ENCODE measurements at regions not wholly inside any gene's neighbourhood (a gene's known extent, or its start where the extent isn't known, plus 50 kb on each side); places are given as distances from the start of the nearest gene placed in this dataset.
A peak's percentile ranks its signal among the peaks of the same experiment; 100 is the strongest.
"Not testable (repeated sequence)": the region's sequence is repeated elsewhere in the genome, so short reads cannot be mapped to it uniquely, and the experiment has no call there.

DNA sequence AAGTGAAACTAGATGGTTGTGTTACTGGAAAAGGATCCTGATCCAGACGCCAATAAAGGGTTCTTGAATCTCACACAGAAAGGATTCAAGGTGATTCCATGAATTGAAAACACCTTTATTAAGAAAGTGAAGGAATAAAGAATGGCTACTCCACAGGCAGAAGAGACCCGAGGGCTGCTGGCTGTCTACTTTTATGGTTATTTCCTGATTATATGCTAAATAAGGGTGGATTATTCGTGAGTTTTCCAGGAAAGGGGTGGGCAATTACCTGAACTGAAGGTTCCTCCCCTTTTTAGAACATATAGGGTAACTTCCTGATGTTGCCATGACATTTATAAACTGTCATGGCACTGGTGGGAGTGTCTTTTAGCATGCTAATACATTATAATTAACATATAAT, 50.9 kb upstream of the WARS2 start:
- no peak for DNase-seq (ENCODE audit: low read depth)

DNA sequence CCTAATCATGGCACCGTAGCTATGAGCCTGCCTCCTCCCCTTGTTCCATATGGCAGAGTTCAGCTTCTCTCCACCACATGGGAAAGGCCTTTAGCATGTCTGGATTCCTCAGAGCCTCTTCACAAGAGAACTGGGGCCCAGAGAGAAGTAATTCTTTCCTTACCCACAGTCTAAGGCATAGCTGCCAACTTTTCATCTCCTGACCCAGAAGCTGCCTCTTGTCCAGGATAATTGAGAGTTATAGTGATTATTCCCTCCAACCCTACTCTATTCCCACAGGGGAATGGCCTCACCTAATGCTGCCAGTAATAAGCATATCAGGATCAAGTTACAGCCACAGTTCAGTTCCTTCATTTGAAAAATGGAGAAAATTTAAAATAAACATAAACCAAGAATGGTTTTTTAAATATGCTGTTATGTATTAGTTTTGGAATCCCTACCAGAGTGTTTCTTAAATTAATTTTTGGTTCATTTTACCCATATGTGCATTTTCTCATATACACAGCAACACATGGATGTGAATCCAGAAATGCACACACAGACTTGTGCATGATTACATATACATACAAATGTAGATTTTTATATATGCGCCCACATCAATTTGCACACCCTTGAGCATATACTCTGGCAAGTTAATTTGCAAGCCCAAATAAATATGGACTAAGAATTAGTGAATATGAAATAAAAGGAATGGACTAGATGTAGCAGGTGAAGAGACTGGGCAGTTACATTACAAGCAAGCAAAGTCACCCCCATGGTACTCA, 63.9 kb upstream of the WARS2 start:
- DNase-seq (ENCODE audit: low read depth) = no peak

DNA sequence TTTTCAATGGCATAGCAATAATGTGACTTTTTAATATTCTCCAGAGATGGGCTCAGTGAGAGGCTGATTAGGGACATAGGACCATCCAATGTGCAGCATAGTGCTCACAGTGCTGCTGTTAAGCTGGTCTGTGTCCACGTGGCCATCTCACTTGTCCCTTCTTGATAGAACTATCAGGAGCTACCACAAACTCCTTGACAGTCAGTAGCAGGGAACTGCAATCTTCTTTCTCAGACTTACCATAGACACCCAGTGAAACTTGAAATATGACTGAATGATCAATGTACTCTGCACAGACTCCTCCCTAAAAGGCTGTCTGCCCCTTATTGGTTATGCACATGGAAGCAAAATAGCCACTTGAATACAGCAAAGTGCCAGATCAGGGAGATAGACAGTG, 64.5 kb upstream of the WARS2 start:
- DNase-seq (ENCODE audit: low read depth) = no peak

- no peak for DNase-seq (ENCODE audit: low read depth)
Measured at GRCh38 chr1:119209061-119209460, 68.6 kb upstream of the WARS2 start.

DNA sequence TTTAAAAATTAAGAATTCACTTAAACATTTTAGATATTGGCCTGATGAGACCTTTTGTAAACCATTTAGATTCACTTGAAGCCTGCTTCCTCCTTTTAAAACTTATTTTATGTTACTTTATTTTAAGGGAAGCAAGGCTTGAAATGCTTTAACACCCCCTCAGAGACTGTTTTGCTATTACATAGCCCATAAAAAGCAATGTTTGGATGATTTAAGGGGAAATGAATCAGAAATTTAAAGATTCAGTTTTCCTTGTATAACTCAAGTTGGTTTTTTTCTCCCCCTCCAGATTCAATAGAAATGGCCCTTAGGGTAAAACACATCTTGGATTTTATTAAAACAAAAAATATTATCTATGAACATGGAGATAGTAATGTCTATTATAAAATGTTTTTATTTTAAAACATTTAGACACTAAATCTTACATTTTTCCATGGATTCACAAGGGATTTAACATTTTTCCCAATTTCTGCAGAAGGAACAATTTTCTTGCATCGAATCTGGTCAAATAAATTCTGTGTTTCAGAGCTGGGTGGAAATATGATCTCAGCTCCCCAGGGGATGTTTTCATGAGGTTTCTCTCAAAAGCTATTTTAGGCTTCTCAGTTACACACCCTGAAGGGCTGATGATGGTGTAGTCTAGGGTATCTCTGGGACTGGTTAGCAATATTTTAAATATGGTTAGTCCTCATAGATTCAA, 69.3 kb upstream of the WARS2 start:
- no peak for DNase-seq (ENCODE audit: low read depth)

DNA sequence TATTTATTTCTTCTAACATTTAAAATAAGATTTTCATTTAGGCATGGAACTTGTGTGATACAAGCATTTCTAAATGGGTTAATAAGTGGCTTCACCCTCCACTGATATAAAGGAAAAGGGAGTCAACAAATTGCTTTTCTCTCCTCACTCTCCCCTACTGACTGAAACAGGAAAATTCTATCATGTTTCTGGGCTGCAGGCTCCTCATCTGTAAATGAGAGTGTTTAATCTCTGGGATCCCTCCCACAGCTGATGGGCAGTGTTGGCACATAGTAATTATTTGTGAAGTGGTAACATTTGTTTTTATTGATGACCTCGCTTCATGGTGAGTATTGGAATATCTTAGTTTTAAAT, 69.8 kb upstream of the WARS2 start:
- DNase-seq (ENCODE audit: low read depth) = no peak

- not testable (repeated sequence) for DNase-seq (ENCODE audit: low read depth)
Measured at GRCh38 chr1:119213213-119213612, 72.8 kb upstream of the WARS2 start.

- DNase-seq (ENCODE audit: low read depth) = not testable (repeated sequence)
Measured at GRCh38 chr1:119214961-119215360, 74.5 kb upstream of the WARS2 start.

- DNase-seq (ENCODE audit: low read depth) = no peak
Measured at GRCh38 chr1:119217309-119217828, 76.9 kb upstream of the WARS2 start.

GRCh38 chr1:119219711-119220110, 79.3 kb upstream of the WARS2 start:
- no peak for DNase-seq (ENCODE audit: low read depth)

- DNase-seq (ENCODE audit: low read depth) = peak; percentile 56
Measured at GRCh38 chr1:119220991-119221390, 80.5 kb upstream of the WARS2 start.

DNA sequence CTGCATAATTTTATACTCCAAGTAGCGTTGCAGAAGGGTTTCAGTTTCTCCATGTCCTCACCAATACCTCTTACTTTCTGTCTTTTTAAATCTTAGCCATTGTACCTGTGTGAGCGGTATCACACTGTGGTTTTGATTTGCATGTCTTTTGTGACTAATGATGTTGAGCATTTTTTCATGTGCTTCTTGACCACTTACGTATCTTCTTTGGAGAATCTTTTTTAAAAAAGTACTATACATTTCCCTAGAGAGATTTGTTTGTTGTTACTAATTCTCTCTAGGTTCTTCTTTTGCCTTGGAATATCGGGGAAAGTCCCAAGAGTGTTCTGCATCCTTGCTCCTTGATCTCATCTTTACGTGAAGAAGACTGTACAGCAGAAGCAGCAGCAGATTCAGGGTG, 81.8 kb upstream of the WARS2 start:
- no peak for DNase-seq (ENCODE audit: low read depth)

- DNase-seq (ENCODE audit: low read depth) = no peak
Measured at GRCh38 chr1:119225265-119225664, 84.8 kb upstream of the WARS2 start.

- no peak for DNase-seq (ENCODE audit: low read depth)
Measured at GRCh38 chr1:119225831-119226230, 85.4 kb upstream of the WARS2 start.

DNA sequence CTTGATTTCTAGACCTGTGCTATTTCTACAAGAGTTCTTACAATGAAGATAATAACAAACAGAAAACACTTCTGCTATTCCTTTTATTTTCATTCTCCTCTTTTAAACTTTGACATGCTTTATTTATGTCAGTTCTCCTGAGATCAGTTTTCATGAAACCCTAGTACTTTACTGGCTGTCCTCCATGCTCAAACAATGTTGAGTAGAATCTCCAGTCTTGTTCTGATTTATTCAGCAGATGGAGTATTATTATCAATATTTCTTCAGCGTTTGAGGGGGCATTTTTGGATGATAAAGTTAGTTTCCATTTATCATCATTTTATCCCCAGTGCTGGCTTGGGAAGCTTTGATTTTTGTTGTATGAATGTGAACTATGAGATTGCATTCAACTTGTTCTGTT, 85.9 kb upstream of the WARS2 start:
- no peak for DNase-seq (ENCODE audit: low read depth)

GRCh38 chr1:119226913-119227312, 86.5 kb upstream of the WARS2 start:
- no peak for DNase-seq (ENCODE audit: low read depth)

DNA sequence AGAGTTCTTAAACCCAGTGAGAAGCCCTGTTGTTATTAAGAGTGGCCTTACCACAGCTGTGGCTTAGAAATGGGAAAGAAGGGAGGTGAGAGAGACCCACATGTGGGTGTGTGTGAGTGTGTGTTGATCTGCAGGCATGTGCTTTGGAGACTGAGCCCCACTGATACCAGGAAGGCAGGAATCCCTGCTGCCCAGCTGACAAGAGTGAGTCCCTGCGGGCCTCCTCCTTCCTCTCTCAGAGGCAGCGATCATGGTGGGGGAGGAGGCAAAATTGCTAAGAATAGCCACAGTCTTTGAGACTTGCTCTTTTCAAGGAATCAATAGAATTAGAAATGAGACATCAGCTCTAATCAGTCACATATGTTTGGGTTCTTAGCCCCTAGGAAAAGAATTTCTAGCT, 87.0 kb upstream of the WARS2 start:
- DNase-seq (ENCODE audit: low read depth) = no peak

DNA sequence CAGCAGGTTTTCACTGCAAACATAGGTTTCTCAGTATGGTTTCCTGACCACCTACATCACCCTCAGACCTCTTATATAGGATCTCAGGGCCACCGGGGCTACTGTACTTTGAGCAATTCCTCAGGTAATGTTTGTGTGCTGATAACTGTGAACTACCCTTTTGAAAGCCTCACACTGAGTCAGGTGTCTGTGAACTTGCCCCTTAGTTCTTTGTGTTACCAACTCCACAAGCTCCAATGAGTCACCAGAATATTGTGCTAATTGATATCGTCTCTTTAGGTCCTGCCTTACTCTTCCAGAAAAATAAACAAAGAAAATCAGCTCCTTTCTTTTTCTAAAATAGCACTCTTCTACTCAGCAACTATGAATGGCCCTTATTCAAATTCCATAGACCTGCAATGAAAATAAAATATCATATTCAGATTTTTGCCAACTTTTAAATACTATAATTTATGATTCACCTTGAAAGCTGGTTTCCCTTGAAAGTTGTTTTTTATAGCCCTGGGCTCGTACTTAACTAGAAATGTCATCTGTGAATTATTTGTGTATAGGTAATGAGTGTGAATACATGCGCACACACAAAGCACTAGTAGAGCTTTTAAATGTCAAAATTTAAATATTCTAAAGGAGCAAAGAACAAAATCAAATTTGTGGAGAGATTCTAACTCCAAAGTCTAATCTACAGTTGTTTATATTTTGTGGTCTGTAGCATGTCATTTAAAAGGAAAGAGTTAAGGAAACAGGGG, 88.1 kb upstream of the WARS2 start:
- DNase-seq (ENCODE audit: low read depth) = no peak

DNA sequence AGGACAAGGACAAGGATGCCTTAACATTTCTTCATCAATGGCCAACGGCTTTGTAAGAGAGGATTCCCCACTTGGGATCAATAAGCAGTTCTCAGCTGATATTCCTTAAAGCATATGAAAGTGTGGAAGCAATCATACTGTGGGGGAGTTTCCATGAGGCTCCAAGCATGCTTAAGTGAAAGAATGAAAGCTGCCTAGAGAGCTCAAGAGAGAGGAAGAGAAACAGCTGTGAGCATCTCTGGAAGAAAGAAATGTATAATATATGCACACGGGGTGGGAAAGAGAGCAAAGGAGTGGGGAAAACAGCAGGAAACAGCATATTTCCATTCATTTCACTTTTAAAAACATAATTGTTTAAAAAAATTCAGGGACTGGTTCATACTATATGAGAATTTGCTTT, 94.7 kb upstream of the WARS2 start:
- DNase-seq (ENCODE audit: low read depth) = no peak

DNA sequence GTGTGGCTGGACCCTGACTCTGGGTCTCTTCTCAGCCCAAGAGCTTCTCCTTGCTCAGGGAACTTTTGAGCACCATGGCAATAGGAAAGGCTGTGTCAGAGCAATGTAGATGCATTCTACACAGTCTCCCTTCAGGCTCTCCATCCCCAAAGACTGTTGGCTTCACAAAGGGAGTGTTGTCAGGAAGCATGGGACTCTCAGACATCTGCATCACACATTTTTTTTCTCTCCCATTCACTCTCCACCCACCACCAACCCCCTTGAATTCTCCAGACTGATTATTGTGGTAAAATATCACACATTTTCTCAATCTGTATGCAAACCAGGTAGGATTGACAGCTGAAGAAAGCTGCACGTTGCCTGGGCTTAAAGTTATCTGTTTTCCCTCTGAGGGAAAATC, 105.4 kb upstream of the WARS2 start:
- no peak for DNase-seq (ENCODE audit: low read depth)

GRCh38 chr1:119249283-119249682, 108.8 kb upstream of the WARS2 start:
- DNase-seq (ENCODE audit: low read depth) = no peak

DNA sequence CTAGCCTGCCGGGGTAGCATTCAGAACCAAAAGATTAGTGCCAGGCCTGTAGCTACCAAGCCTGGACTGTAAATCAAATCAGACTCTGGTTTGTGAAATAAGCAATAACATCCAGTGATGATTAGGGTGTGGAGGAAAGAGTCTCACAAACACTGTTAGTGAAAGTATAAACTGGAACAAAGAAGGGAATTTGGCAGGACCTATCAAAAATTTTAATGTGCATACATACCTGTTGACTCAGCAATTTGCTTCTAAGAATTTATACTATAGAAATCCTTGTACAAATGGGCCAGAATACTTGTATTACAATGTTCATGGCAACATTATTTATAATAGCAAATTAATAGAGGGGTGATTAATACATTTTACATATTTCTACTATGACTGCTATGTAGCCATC, 109.8 kb upstream of the WARS2 start:
- no peak for DNase-seq (ENCODE audit: low read depth)

GRCh38 chr1:119251751-119252150, 111.3 kb upstream of the WARS2 start:
- no peak for DNase-seq (ENCODE audit: low read depth)

Measured in GM04503 (cell line).